GM12878 (cell line): ENCODE measurements at regions not wholly inside any gene's neighbourhood (a gene's known extent, or its start where the extent isn't known, plus 50 kb on each side); places are given as distances from the start of the nearest gene placed in this dataset.

Source experiments
- ATAC-seq: fragments of 200-7000 bp; cut with Tn5 transposase; 3 replicates; pipeline ENCODE4 v1.9.1; 2020; ENCODE audit warnings: mild to moderate bottlenecking, moderate library complexity
- BruUV-seq: library from RNA; stranded (reverse); fragments of 400-500 nt; replicated peaks from 2 replicates; lab custom pipeline; 2021; lab: Mats Ljungman, UMichigan
- CTCF ChIA-PET: fragments of 300-600 bp; sonication (Branson Sonifier 250); formaldehyde crosslinking; extraction: SDS; loops from one replicate; lab custom pipeline; 2021; ENCODE audit warnings: inconsistent platforms; lab: Yijun Ruan, JAX
- POLR2A ChIA-PET: fragments of 350-600 bp; formaldehyde crosslinking; extraction: SDS; loops from one replicate; lab custom pipeline; 2021; ENCODE audit warnings: inconsistent platforms; lab: Charles Lee
- RAD21 ChIA-PET: fragments of 300-600 bp; sonication (Branson Sonifier 250); formaldehyde crosslinking; loops from one replicate; lab custom pipeline; 2023; ENCODE audit warnings: antibody characterized with exemption; ENCODE audit not compliant: unreplicated experiment; lab: Charles Lee
- SMC1A ChIA-PET: fragments of 300-600 bp; sonication (Branson Sonifier 250); formaldehyde crosslinking; loops from one replicate; lab custom pipeline; 2023; ENCODE audit not compliant: unreplicated experiment, uncharacterized antibody; lab: Charles Lee
- DNase-seq: peaks from one replicate; pipeline ENCODE4 v3.0.0-alpha.2; 2011; ENCODE audit warnings: low read depth, low spot score
- FAIRE-seq: peaks from 3 replicates; lab custom pipeline; 2011; peaks lifted over from hg19 to GRCh38; lab: Jason Lieb, UNC
- H2AFZ ChIP-seq: 2 replicates; pipeline ENCODE4 v1.6.0; 2011; ENCODE audit warnings: low read depth, low read length, control low read depth; ENCODE audit not compliant: control insufficient read depth
- H3K27ac ChIP-seq: 2 replicates; pipeline ENCODE4 v1.5.1; 2011; ENCODE audit warnings: control low read depth; ENCODE audit not compliant: control insufficient read depth, insufficient read depth
- H3K27me3 ChIP-seq, 2 experiments: replicated peaks in 1 of 2; 2 replicates each; pipeline versions ENCODE4 v1.6.0 to v1.6.1; 2011; ENCODE audit warnings: low read length in 1 of 2; ENCODE audit not compliant: control insufficient read depth in 2 of 2, insufficient read depth in 2 of 2
- H3K36me3 ChIP-seq, 2 experiments: 2 replicates each; pipeline ENCODE4 v1.5.1; 2011; ENCODE audit warnings: low read length in 1 of 2; ENCODE audit not compliant: control insufficient read depth in 2 of 2, insufficient read depth in 2 of 2
- H3K4me1 ChIP-seq: 2 replicates; pipeline ENCODE4 v1.6.1; 2011; ENCODE audit warnings: mild to moderate bottlenecking, low read length, moderate library complexity, mixed read lengths; ENCODE audit not compliant: control insufficient read depth, insufficient read depth
- H3K4me2 ChIP-seq: 2 replicates; pipeline ENCODE4 v1.6.0; 2011; ENCODE audit warnings: control low read depth; ENCODE audit not compliant: control insufficient read depth, insufficient read depth
- H3K4me3 ChIP-seq: fragments of 200-600 bp; sonication (generic); 2 replicates; pipeline ENCODE4 v1.5.1; 2016
- H3K79me2 ChIP-seq: 2 replicates; pipeline ENCODE4 v1.6.0; 2011; ENCODE audit warnings: low read length; ENCODE audit not compliant: control insufficient read depth, insufficient read depth
- H3K9ac ChIP-seq: 2 replicates; pipeline ENCODE4 v1.8.0; 2011; ENCODE audit warnings: low read length, control low read depth, mixed read lengths; ENCODE audit not compliant: control insufficient read depth, insufficient read depth
- H3K9me3 ChIP-seq: replicated peaks from 3 replicates; pipeline ENCODE4 v1.5.1; 2011; ENCODE audit warnings: mild to moderate bottlenecking, low read length; ENCODE audit not compliant: control insufficient read depth, insufficient read depth
- H4K20me1 ChIP-seq: 2 replicates; pipeline ENCODE4 v1.6.0; 2011; ENCODE audit not compliant: control insufficient read depth, insufficient read depth
- BCLAF1 ChIP-seq: fragments of 450-650 bp; IDR thresholded peaks from 2 replicates; pipeline ENCODE4 v1.6.1; 2017; ENCODE audit warnings: antibody characterized with exemption, mild to moderate bottlenecking, moderate library complexity
- EP300 ChIP-seq, 2 experiments: fragments of 150-350 bp in 1 of 2; IDR thresholded peaks; 2 replicates each; pipeline ENCODE4 v1.6.1; 2011 to 2012; ENCODE audit warnings: low read depth in 2 of 2, low read length in 2 of 2, borderline replicate concordance in 1 of 2, improper control_type of control experiment in 1 of 2, inconsistent platforms in 1 of 2; ENCODE audit not compliant: control insufficient read depth in 1 of 2
- FOXK2 ChIP-seq: fragments of 450-650 bp; IDR thresholded peaks from 2 replicates; pipeline ENCODE4 v1.6.1; 2017; ENCODE audit warnings: mild to moderate bottlenecking, moderate library complexity
- HDAC6 ChIP-seq: fragments of 200-600 bp; sonication (generic); IDR thresholded peaks from one replicate; pipeline ENCODE4 v1.8.0; 2017; ENCODE audit warnings: antibody characterized with exemption; ENCODE audit not compliant: unreplicated experiment
- KLF5 ChIP-seq: fragments of 450-650 bp; IDR thresholded peaks from 2 replicates; pipeline ENCODE4 v1.6.1; 2014; ENCODE audit warnings: mild to moderate bottlenecking; ENCODE audit not compliant: partially characterized antibody
- MEF2B ChIP-seq: fragments of 450-650 bp; IDR thresholded peaks from 2 replicates; pipeline ENCODE4 v1.6.1; 2018; ENCODE audit warnings: mild to moderate bottlenecking, moderate library complexity; ENCODE audit not compliant: partially characterized antibody, poor library complexity, severe bottlenecking
- NRF1 ChIP-seq: conservative IDR thresholded peaks from 2 replicates; pipeline ENCODE4 v1.6.1; 2011; ENCODE audit warnings: mild to moderate bottlenecking, low read depth, low read length, improper control_type of control experiment
- STAT3 ChIP-seq: IDR thresholded peaks from 2 replicates; pipeline ENCODE4 v1.6.1; 2011; ENCODE audit warnings: low read depth, low read length, improper control_type of control experiment
- ZNF217 ChIP-seq: fragments of 450-650 bp; IDR thresholded peaks from 2 replicates; pipeline ENCODE4 v1.6.1; 2017; ENCODE audit warnings: antibody characterized with exemption, mild to moderate bottlenecking
- ZNF274 ChIP-seq: IDR thresholded peaks from one replicate; pipeline ENCODE4 v1.8.0; 2011; ENCODE audit not compliant: insufficient read length, insufficient read depth
- WGBS: methylation state at CpG from one replicate; pipeline ENCODE4 v1.1.6; 2016; ENCODE audit warnings: low lambda C conversion rate; ENCODE audit not compliant: insufficient replicate concordance, insufficient coverage; ENCODE audit errors: missing lambda C conversion rate; 5-methylcytosine and 5-hydroxymethylcytosine counted together
- in situ Hi-C: fragments of 300-500 bp; cut with MboI; formaldehyde crosslinking; loops from 9 replicates; pipeline ENCODE4 v1.14.3; 2018; ENCODE audit warnings: mixed read lengths
- intact Hi-C: fragments of 100-400 bp; cut with micrococcal nuclease; formaldehyde crosslinking; loops from one replicate; pipeline ENCODE4 v1.14.2; 2022; ENCODE audit not compliant: unreplicated experiment

GRCh38 chr14:25463480-25463879 lies 413.5 kb upstream of the STXBP6 start:
- DNase-seq (no peak), FAIRE-seq (no peak), ATAC-seq (peak; percentile 40)
- H3K4me2 ChIP-seq, result no peak overlapping the region
- no peaks in the 10 kb centered on the region for H3K79me2 ChIP-seq
- H2AFZ ChIP-seq, result no peak overlapping the region
- no peaks in the 10 kb centered on the region; the same call in 2 of the 3 replicates for H3K9me3 ChIP-seq
- H3K4me3 ChIP-seq, result no peak overlapping the region
- no peak overlapping the region for H3K27ac ChIP-seq
- intact Hi-C loops (no loop called here), in situ Hi-C loops (no loop called here)
- ChIA-PET SMC1A (no interaction called here), POLR2A (interaction anchor here (0.6 to 0.7 kb wide), 2 partner anchors 14 to 1934 kb away, joined by 3 read pairs; no protein-coding TSS in a partner anchor), CTCF (interaction anchor here (1.7 to 3.2 kb wide), 2 partner anchors 32 to 56 kb away, joined by 3 to 11 read pairs; no protein-coding TSS in a partner anchor), RAD21 (no interaction called here)
- no peaks in the 10 kb centered on the region for H3K36me3 ChIP-seq
- H3K27me3 ChIP-seq, result no peaks in the 10 kb centered on the region
- no peak for TF ChIP-seq NRF1
- TF ChIP-seq FOXK2, result no peak
- TF ChIP-seq MEF2B, result peak; percentile 71
- TF ChIP-seq ZNF274, result no peak
- TF ChIP-seq EP300 (IDR thresholded peaks at IDR 0.05; ENCODE audit: borderline replicate concordance in 1 of 2, control insufficient read depth in 1 of 2, low read depth in 2 of 2, low read length in 2 of 2), result no peak; a peak in 1 of 4 replicates
- H3K9ac ChIP-seq, result no peak overlapping the region
- H3K4me1 ChIP-seq, result no peaks in the 10 kb centered on the region
- BruUV-seq, result no TSS peak
- no peaks in the 10 kb centered on the region for H4K20me1 ChIP-seq
- 35% methylated on average over 1 of the region's 1 CpG for WGBS

GRCh38 chr14:25461780-25462179 lies 411.8 kb upstream of the STXBP6 start:
- ATAC-seq, result no peak
- no peaks in the 10 kb centered on the region for H4K20me1 ChIP-seq
- POLR2A ChIA-PET, result no interaction called here
- no peak overlapping the region for H2AFZ ChIP-seq
- H3K9ac ChIP-seq, result no peak overlapping the region
- H3K79me2 ChIP-seq, result no peaks in the 10 kb centered on the region
- no TSS peak for BruUV-seq
- no peak for DNase-seq
- no peak overlapping the region for H3K27ac ChIP-seq
- FAIRE-seq, result no peak
- TF ChIP-seq KLF5, result no peak
- TF ChIP-seq BCLAF1, result no peak
- TF ChIP-seq STAT3, result no peak
- no peak for TF ChIP-seq ZNF274
- no peak for TF ChIP-seq ZNF217
- no peak for TF ChIP-seq HDAC6
- TF ChIP-seq EP300 (IDR thresholded peaks at IDR 0.05; ENCODE audit: borderline replicate concordance in 1 of 2, control insufficient read depth in 1 of 2, low read depth in 2 of 2, low read length in 2 of 2), result no peak
- H3K4me3 ChIP-seq, result no peak overlapping the region
- 9% methylated on average over 5 of the region's 5 CpGs for WGBS
- CTCF ChIA-PET, result interaction anchor here (1.8 kb wide), 1 partner anchor 76 kb away, joined by 6 read pairs; no protein-coding TSS in a partner anchor
- RAD21 ChIA-PET, result no interaction called here
- H3K4me1 ChIP-seq, result no peaks in the 10 kb centered on the region
- SMC1A ChIA-PET, result no interaction called here
- no peaks in the 10 kb centered on the region for H3K27me3 ChIP-seq
- H3K9me3 ChIP-seq, result no peaks in the 10 kb centered on the region; the same call in 2 of the 3 replicates
- no peaks in the 10 kb centered on the region for H3K36me3 ChIP-seq
- intact Hi-C loops (no loop called here), in situ Hi-C loops (no loop called here)
- no peak overlapping the region for H3K4me2 ChIP-seq
